ENCODE measurements at regions not wholly inside any gene's neighbourhood (a gene's known extent, or its start where the extent isn't known, plus 50 kb on each side); places are given as distances from the start of the nearest gene placed in this dataset.

DNA sequence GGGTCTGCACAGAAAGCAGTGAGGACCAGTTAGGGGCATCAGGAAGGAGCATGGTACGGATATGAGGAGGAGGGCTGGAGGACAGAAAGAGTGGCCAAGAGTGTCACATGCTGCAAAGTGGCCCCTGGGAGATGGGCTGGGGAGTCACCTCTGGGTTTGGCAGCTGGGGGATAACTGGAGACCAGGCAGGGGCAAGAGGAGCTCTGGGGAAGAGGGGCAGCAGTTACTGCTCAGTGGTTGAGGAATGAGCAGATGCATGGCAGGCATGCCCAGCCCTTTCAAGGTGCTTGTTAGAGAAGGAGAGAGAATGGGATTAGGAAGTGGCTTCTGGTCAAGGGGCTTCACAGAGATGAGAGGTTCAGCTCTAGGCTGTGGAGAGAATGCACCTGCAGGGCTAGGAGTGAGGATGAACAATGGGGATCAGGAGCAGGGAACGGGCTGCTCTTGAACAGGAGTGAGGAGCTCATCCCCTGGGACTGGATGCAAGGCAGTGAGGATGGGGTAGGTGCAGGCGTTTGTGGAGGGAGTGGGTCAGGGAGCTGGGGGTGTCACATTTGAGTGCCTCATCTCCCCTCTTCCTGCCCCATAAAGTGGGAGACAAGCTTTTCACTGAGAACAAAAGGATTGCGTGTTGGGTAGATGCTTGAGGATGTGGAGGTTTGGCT is 127.5 kb downstream of the PAPOLA start:
- TF ChIP-seq, protein P1, sequence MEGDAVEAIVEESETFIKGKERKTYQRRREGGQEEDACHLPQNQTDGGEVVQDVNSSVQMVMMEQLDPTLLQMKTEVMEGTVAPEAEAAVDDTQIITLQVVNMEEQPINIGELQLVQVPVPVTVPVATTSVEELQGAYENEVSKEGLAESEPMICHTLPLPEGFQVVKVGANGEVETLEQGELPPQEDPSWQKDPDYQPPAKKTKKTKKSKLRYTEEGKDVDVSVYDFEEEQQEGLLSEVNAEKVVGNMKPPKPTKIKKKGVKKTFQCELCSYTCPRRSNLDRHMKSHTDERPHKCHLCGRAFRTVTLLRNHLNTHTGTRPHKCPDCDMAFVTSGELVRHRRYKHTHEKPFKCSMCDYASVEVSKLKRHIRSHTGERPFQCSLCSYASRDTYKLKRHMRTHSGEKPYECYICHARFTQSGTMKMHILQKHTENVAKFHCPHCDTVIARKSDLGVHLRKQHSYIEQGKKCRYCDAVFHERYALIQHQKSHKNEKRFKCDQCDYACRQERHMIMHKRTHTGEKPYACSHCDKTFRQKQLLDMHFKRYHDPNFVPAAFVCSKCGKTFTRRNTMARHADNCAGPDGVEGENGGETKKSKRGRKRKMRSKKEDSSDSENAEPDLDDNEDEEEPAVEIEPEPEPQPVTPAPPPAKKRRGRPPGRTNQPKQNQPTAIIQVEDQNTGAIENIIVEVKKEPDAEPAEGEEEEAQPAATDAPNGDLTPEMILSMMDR (conservative IDR thresholded peaks at IDR 0.05; ENCODE audit: low read depth in 2 of 2) = no peak
- TF ChIP-seq NANOG (IDR thresholded peaks at IDR 0.05; ENCODE audit: borderline replicate concordance) = no peak
- TF ChIP-seq EZH2 (IDR thresholded peaks at IDR 0.05; ENCODE audit: low read depth, unreplicated experiment) = no peak
- no peak for TF ChIP-seq EZH2phosphoT487 (IDR thresholded peaks at IDR 0.05; ENCODE audit: unreplicated experiment)

Data from GM23338 (cell line).